ENCODE measurements at regions not wholly inside any gene's neighbourhood (a gene's known extent, or its start where the extent isn't known, plus 50 kb on each side); places are given as distances from the start of the nearest gene placed in this dataset.

DNA sequence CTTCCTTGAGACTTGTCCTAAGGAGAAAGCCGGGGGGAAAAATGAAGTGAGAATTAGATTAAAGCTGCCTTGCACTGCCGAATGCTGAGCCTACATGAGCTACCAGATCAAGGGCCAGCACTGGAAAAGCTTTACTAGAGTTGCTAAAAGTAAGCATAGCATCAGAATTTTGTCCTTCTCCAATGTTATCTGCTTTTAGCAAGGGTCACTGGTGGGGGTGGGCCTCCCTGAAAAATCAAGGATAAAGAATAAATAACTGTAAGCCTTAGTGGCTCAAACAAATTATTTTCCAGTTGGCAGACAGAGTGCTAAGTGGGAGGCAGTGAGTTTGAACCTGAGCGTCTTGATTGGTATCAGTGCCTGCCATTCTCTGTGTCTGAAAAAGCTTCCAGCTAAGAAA, 310.5 kb upstream of the PITX2 start:
- TF ChIP-seq EZH2phosphoT487 (conservative IDR thresholded peaks at IDR 0.05; ENCODE audit: low read length), result no peak
- TF ChIP-seq, protein P1, sequence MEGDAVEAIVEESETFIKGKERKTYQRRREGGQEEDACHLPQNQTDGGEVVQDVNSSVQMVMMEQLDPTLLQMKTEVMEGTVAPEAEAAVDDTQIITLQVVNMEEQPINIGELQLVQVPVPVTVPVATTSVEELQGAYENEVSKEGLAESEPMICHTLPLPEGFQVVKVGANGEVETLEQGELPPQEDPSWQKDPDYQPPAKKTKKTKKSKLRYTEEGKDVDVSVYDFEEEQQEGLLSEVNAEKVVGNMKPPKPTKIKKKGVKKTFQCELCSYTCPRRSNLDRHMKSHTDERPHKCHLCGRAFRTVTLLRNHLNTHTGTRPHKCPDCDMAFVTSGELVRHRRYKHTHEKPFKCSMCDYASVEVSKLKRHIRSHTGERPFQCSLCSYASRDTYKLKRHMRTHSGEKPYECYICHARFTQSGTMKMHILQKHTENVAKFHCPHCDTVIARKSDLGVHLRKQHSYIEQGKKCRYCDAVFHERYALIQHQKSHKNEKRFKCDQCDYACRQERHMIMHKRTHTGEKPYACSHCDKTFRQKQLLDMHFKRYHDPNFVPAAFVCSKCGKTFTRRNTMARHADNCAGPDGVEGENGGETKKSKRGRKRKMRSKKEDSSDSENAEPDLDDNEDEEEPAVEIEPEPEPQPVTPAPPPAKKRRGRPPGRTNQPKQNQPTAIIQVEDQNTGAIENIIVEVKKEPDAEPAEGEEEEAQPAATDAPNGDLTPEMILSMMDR (IDR thresholded peaks at IDR 0.05; ENCODE audit: insufficient read depth, low read length, poor library complexity, severe bottlenecking), result no peak
